HG02938 (cell line): ENCODE measurements at regions not wholly inside any gene's neighbourhood (a gene's known extent, or its start where the extent isn't known, plus 50 kb on each side); places are given as distances from the start of the nearest gene placed in this dataset.

Experiments
- ATAC-seq: cut with Tn5 transposase; IDR thresholded peaks from one replicate; pipeline ENCODE4 v1.9.1; 2021; ENCODE audit warnings: mild to moderate bottlenecking, moderate library complexity; ENCODE audit not compliant: unreplicated experiment

DNA sequence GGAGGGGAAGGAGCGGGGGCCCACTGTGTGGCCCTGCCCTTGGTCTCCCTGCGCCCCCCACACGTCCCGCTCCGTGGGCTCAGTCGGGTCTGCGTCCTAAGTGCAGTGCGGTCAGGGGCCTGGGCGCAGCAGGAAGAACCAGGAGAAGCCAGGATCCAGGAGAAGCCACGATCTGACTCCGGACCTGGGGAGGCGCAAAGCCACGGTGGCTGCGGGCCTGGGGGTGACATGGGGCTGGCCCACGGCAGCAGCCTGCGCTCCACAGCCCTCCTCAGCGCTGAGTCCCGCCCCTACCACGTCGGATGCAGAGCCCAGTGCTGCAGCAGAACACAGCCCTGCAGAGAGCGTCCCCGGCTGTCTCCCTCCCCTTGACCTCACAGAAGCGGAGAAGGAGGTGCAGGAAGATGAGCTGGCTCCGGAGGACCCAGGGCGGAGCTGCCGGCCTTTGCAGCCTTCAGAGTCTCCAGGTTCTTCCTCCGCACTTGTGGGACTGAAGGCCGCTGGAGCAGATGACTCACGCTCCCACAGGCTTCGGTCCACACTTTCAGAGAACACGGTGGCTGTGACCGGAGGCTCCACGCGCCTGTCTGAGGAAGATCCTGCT is 589.2 kb upstream of the SALL3 start:
- ATAC-seq = no peak

DNA sequence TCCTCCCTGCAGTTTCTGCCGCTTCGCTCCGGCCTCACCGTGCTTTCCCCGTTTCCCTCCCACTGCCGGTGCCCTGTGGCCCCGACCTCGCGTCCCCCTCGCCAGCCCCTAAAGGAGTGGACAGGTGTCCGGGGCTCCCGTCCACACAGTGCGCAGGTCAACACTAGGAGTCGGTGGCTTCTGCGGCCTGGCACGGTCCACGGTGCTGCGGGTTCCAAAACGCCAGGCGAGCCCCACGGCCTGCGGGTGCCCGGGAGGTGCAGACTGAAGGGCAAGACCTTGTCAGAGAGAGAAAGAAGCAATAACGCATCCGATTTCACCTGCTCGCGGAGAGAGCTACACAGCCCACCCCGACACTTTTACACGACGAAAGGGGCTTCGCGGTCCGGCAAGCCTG is 588.7 kb upstream of the SALL3 start:
- ATAC-seq = no peak

DNA sequence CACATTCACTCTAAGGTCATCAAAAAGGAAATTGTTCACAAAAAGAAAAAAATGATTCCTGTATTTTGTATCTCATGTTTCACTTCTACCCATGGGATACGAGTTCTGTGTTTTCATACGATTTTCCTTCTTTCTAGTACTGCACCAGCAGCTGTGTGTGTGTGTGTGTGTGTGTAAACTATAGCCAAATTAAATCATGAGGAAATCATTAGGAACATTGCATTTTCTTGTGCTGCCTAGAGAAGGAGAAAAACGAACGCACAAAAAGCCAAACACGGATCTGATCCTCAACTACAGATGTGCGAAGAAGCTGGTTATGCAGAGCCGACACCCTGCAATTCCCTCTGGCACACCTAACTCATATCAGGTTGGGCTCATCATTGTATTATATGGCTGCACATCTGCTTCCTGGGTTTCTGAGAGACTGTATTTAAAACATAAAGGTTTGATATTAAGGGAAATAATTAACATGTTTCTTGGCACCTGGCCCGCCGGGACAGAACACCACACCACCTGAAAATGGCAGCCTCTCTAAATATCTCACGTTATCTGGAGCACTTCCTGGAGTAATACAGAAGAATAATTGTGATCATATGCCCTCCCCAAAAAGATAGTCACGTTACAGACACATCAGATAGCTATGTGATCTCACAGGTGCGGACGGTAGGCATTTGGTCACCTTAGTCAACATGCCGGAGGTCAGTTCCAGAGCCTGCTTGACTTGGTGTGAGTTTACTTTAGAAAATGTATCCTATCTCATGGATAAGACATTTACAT is 586.3 kb upstream of the SALL3 start:
- no peak for ATAC-seq

DNA sequence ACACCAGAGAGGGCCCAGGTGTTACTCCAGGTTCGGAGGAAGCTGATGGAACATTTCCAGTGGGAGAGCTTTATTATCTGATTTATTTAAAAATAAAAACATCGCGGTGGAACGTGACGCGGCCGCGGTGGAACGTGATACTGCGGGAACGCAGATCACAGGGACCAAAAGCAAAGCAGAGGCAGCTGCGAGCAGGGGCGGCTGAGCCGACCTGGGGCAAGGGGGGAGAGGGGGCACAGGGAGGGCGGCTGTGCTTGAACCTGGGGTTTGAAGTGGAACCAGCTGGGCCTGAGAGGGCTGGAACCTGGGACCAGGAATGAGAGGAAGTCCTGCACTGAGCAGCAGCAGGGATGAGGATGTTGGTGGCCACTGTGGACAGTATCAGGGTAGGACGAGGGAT is 583.5 kb upstream of the SALL3 start:
- no peak for ATAC-seq

DNA sequence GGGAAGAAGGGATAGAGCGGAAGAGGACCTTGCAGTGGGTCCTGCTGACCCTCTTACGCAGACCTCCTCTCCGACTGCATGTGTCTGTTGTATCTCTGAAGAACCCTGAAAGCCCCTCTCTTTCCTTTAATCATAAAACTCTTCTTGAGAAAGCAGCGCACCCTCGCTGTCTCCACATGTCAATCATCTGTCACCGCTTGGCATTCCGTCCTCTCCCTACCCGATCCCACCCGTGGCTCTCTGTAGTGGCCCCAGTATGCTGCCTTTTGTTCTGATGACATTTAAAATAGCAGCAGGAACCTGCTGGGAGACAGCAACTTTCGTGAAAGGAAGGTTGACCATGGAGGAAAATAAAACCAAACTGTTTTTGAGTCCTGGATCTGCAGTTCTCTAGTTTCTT is 582.9 kb upstream of the SALL3 start:
- ATAC-seq = no peak

DNA sequence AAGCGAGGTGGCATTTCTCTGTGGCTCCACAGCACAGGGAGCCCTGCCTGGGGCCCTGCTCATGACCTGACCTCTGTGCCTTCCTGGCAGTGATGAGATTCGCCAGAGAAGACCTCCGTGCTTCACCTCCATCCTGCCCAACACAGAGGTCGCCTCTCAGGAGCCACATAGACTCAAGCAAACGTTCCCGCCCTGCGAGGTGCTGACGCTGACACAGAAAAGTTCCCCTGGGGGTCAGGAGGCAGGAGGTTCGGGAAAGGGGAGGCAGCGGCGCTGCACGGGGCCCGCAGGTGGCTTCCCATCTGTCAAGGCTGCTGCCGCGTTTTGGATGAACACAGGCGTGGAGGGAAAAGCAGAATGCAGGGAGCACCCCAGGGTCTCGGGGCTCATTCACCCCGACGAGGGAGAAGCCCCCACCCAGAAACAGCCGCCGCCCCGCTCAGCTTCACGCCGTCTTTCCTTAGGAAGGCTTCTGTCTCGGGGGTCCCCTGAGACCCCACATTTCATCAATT is 579.6 kb upstream of the SALL3 start:
- no peak for ATAC-seq

DNA sequence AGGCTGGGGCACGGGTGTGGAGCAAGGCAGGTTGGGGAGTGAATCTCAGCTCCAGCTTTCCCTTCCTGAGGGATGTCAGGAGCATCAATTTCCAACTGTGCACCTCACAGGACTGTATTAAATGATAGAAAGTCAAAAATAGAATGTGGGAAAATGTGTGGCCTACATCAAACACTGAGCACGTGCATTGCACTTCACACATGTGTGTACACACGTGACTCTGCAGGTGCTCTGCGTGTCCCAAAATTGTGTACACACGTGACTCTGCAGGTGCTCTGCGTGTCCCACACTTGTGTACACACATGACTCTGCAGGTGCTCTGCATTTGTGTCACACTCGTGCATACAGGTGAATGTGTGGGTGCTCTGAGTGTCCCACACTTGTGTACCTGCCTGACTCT is 577.2 kb upstream of the SALL3 start:
- ATAC-seq = no peak

DNA sequence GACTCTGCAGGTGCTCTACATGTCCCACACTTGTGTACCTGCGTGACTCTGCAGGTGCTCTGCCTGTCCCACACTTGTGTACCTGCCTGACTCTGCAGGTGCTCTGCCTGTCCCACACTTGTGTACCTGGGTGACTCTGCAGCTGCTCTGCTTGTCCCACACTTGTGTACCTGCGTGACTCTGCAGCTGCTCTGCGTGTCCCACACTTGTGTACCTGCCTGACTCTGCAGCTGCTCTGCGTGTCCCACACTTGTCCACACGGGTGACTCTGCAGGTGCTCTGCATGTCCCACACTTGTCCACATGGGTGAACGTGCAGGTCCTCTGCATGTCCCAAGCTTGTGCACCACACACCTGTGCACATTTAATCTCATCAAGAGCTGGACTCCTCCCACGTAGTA is 576.7 kb upstream of the SALL3 start:
- ATAC-seq = no peak

DNA sequence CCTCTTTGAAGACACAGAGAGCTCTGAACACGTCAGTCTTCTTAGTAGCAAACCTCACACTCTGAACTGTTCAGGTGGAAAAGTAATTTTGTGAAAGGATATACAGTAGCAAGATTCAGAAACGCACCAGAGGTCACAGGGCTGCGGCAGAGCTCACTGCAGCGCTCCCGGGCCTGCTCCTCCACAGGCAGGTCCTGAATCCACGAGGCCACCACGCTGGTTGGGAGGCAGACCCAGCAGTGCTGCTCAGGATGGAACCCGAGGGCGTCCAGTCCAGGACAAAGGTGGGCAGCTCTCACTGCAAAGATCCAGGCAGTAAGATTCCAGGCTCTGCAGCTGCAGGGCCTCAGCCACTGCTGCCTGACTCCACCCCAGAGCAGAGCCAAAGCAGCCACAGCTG is 576.2 kb upstream of the SALL3 start:
- no peak for ATAC-seq

DNA sequence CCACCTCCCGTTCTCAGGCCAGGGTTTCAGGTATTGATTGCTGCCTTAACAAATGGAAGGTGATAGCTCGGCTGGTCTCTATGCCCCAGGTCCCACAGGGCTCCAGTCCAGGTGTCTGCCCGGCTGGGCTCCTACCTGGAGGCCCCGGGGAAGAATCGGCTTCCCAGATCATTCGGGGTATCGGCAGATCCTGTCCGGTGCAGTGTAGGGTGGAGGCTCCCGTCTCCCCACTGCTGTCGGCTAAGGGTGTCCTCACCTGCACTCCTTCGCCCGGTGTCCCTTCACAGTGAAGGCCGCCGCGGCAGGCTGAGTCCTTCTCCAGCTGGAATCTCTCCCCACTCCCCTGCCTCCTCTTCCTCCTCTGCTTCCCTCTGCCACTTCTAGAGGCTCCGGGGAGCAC is 573.9 kb upstream of the SALL3 start:
- no peak for ATAC-seq

DNA sequence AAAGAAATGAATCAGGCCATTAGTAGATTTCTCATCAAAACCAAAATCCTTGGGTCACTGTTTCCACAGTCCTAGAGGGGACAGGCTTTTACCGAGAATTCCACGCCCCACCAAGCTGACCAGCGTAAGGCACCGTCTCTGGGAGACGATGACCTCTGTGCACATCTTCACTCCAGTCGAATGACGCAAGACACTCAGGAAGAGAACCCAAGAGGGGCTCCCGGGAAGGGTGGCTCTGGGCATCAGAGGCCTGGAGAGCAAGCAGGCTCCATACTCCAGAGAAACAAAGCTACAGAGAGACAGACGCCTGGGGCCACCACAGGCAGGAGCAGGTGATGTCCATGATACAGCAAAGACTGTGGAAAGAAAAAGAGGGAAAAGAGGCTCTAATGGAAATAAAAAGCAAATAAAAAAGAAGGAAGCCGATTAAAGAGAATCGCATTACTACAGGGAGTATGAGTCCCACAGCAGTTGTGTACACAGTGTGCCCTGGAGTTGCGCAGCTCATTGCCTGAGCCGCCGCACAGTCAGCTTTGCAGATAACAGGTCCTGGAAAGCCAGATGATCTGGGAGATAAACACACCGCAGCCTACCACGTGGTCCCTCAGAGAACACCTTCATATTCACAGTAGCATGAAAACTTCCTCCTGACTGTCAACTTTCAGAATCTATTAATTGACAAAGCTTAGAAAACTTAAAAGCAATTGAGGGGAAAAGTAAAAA is 572.7 kb upstream of the SALL3 start:
- ATAC-seq = no peak

DNA sequence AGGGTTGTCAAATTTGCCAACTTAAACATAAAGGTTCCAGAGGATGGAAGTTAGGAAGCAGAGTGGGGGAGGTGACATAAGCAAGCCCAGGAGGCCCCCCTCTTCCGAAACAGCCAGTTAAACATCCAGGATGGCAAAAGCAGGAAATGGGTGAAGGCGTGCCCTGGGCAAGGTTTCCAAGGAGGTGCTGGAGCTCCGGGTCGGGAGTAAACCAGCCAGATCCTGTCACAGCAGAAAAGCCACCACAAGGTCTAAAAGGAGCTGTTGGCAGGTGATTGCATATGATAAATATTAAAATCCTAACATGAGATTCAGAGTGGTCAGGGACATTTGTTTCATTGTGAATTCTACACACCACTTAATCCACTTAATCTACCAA is 572.2 kb upstream of the SALL3 start:
- ATAC-seq = no peak

DNA sequence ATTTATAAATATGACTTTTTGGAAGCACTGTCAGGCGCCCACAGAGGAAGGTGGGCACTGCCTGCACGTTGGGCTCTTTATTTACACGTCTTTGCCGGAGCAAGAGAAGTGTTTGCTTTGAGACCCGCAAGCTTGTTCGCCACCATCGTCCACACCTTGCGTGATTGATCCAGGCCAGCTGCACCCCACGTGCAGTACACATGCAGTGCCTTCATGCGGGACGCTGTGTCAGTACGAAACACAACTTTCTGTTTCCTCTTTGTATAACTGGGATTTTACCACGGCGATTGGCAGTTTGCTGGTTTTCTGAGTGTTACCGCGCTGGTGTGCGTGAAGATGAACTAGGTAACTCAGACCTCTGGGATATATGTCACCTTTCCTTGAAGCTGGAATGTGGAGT is 571.0 kb upstream of the SALL3 start:
- no peak for ATAC-seq

DNA sequence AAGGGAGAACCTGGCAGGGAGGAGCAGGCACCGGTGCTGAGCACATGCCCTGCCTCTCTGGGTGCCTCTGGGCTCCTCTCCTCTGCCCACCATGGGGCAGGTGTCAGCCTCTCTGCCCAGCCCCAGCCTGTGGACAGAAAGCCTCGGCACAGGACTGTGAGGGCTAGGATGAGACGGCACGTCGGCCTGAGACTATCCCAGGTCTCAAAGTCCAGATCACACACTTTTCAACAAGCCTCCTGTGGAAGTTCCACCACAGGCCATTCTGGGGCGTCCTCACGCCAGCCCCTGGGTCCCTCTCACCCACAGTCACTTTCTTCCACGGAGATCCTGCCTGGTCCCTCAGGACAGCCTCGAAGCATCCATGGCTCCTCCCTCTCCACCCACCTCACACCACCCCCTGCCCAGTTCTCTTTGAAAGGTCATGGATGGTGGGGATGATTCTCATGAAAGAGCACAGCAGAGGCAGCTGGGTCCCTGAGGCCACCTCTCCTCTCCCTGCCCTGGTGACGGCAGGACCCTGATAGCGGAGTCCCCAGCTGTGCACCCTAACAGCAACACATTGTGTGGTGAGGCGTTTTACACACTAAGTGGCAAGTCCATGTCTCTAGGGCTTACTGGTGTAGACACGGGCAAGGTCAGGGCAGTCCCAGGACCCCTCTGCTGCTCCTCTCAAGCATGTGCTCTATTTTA is 569.4 kb upstream of the SALL3 start:
- ATAC-seq = no peak

DNA sequence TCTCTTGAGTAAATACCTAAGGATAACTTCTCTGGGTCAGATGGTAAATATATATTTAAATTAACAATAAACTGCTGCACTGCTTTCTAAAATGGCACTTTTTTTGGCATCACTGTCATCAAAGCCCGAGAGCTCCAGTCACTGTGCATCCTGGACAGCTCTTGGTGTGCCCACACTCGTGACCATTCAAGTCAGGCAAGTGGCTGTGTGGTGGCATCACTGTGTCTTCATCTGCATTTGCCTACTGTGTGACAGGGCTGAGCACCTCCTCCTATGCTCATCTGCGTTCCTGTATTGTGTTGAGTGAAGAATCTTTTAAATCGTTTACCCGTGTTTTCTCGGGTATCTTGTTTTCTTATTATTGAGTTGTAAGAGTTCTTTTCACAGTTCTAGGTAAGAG is 568.1 kb upstream of the SALL3 start:
- no peak for ATAC-seq

DNA sequence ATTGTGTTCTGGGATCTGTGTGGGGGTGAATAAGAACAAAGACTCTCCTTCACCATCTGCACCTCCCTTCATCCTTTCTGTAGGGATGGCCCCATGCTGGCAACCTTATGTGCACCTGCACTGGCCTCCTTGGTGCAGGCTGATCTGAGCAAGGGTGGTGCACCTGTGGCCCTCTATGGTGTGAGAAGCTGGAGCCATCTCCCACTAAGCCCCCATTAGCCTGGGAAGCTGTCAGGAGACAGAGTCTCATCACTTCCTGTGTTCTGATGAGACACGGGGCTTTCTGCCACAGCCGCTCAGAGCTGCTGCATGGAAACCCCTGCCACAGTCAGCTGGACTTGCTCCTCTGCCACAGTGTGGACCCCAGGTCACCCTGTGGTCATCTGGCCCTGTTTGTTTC is 565.3 kb upstream of the SALL3 start:
- no peak for ATAC-seq

DNA sequence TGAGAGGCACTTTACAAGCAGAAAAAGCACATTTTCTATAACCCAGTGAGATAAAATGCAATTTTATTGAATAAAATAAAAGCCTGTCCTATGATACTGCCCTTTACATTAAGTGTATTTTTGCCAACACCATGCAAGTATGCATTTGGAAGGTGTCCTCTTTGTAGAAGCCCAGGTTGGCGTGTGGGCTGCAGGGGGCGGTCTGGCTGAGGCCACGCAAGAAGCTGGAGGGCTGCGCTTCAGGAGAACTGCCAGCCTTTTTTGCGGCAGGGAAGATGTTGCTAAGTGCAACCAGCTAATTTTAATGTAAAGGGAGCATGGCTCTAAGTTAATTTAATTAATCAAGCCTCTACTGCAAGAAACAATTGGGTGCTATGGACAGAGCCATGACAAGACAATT is 562.8 kb upstream of the SALL3 start:
- no peak for ATAC-seq

DNA sequence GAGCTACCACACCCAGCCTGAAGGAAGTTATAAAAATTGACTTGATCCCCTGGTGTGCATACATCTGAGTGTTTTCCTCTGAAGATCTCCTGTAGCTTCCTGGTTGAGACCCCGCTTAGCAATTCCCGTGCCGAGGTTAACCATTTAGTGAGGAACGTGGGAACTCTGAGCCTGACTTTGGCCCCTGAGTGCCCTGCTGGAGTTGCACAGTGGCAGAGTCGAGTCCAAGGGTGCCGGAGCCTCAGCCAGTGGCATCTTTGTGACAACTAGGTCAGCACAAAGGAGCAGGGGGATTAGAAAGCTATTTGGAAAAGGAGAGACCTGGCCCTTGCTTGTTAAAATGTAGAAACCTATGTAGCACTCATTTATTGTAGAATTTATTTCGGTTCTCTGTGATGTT is 561.2 kb upstream of the SALL3 start:
- ATAC-seq = no peak

DNA sequence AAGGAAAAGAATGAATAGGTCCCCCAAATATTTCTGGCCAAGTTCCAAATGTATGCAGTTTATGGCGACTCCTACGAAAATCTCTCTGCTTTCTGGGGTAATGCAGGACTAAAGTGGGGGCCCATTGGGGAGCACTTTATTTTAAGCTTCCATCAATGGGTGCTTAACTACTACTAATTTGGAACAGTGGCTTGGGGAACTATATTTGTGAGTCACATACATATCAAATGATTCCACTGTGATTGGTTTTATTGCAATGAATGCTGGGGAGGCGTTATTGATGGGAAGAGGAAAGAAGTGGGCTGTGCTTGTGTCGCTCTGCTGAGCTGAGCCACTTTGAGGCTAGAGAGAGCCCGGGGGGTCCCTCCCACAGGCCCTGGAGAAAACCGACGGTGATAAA is 560.4 kb upstream of the SALL3 start:
- ATAC-seq = no peak

DNA sequence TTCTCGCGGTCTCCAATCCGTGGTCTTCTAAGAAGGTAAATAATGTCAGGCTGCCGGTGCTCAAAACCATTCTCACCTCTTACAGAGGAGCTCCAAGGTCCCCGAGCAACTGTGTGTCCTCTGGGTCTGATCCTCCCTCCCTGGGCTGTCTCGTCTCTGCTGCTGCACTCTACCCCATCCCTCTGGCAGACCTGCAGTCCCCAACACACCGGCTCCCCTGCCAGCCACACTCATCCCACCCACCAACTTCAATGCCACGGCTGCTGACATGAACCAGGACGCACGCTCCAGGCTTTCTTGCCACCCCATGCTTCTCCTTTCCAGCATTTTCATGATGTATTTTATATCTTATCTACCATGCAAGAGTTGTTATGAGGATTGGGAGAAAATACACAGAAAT is 559.5 kb upstream of the SALL3 start:
- no peak for ATAC-seq

DNA sequence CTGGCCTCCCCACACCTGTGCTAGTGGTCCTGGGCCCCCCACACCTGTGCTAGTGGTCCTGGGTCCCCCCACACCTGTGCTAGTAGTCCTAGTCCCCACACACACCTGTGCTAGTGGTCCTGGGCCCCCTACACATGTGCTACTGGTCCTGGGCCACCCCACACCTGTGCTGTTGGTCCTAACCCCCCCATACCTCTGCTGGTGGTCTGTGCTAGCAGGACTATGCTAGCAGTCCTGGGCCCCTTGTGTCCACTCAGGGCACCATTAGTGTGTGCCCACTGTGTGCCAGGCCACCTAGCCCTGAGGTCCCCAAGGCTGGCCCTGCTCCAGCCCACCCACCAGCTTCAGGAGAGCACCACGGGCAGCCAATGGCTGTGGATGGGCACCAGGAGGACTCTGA is 558.2 kb upstream of the SALL3 start:
- ATAC-seq = no peak

DNA sequence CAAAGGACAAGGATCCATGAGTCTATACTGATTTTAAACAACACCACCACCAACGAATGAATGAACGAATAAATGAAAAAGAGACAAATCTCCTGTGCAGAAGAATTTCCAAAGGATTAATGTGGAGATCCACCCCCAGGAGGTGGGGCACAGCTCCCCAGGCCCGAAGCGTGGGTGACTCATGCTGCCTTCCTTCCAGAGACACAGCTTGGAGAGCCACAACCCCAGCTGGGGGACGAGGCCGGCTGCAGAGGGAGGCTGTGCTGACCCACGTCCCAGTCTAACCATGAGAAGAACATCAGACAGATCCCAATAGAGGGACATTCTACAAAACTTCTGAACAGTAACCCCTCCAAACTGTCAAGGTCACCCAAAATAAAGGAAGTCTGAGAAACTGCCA is 557.3 kb upstream of the SALL3 start:
- ATAC-seq = no peak
